GM23338 (cell line): ENCODE measurements at regions not wholly inside any gene's neighbourhood (a gene's known extent, or its start where the extent isn't known, plus 50 kb on each side); places are given as distances from the start of the nearest gene placed in this dataset.

ENCODE experiments used
- EZH2 ChIP-seq: fragments of 200-600 bp; sonication (generic); IDR thresholded peaks from one replicate; pipeline ENCODE4 v1.8.0; 2017; ENCODE audit warnings: antibody characterized with exemption, mild to moderate bottlenecking, low read depth; ENCODE audit not compliant: unreplicated experiment
- EZH2phosphoT487 ChIP-seq: fragments of 200-600 bp; sonication (generic); IDR thresholded peaks from one replicate; pipeline ENCODE4 v1.8.1; 2018; ENCODE audit warnings: antibody characterized with exemption; ENCODE audit not compliant: unreplicated experiment
- JUNB ChIP-seq: IDR thresholded peaks from one replicate; pipeline ENCODE4 v1.6.1; 2016; ENCODE audit warnings: antibody characterized with exemption; ENCODE audit not compliant: unreplicated experiment
- POLR2AphosphoS5 ChIP-seq: IDR thresholded peaks from 2 replicates; pipeline ENCODE4 v1.6.1; 2016; ENCODE audit warnings: antibody characterized with exemption, low read depth
- ZNF114 ChIP-seq: fragments of 250-450 bp; sonication (Bioruptor Pico); IDR thresholded peaks from 2 replicates; pipeline ENCODE4 v1.5.0; 2020; ENCODE audit warnings: mild to moderate bottlenecking, moderate library complexity
- TF ChIP-seq, protein P1 (sequence below), 2 experiments: fragments of 200-600 bp in 1 of 2; sonication (generic) in 1 of 2; conservative IDR thresholded peaks; 2 replicates each; pipeline versions ENCODE4 v1.5.1 to v1.6.1; 2016 to 2017; ENCODE audit warnings: antibody characterized with exemption in 2 of 2, low read depth in 2 of 2, mild to moderate bottlenecking in 2 of 2, moderate library complexity in 1 of 2
- TF ChIP-seq, protein P2 (sequence below): IDR thresholded peaks from 2 replicates; pipeline ENCODE4 v1.6.1; 2016; ENCODE audit warnings: antibody characterized with exemption
- TF ChIP-seq, protein P3 (sequence below): IDR thresholded peaks from one replicate; pipeline ENCODE4 v1.6.1; 2018; ENCODE audit warnings: antibody characterized with exemption; ENCODE audit not compliant: unreplicated experiment

DNA sequence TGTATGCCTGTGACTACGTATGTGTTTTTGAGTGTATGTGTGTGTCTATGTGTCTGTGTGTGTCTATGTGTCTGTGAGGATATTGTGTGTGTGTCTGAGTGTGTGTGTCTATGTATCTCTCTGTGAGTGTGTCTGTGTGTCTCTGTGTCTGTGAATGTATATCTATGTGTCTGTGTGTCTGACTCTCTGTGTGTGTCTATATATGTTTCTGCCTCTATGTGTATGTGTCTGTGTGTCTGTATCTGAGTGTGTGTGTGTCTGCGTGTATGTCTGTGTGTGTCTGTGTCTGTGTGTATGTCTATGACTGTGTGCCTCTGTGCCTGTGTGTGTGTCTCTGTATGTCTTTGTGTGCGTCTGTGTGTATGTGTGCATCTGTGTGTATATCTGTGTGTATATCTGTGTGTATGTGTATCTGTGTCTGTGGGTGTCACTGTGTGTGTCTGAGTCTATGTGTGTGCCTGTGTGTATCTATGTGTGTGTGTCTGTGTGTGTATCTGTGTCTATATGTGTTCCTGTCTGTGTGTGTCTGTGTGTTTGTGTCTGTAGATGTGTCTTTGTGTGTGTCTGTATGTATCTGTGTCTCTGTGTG lies 172.7 kb downstream of the MYCN start:
- TF ChIP-seq POLR2AphosphoS5 (no peak), EZH2 (no peak), EZH2phosphoT487 (no peak), ZNF114 (CRISPR knock-in tag) (no peak), JUNB (no peak)
- TF ChIP-seq, protein P1, sequence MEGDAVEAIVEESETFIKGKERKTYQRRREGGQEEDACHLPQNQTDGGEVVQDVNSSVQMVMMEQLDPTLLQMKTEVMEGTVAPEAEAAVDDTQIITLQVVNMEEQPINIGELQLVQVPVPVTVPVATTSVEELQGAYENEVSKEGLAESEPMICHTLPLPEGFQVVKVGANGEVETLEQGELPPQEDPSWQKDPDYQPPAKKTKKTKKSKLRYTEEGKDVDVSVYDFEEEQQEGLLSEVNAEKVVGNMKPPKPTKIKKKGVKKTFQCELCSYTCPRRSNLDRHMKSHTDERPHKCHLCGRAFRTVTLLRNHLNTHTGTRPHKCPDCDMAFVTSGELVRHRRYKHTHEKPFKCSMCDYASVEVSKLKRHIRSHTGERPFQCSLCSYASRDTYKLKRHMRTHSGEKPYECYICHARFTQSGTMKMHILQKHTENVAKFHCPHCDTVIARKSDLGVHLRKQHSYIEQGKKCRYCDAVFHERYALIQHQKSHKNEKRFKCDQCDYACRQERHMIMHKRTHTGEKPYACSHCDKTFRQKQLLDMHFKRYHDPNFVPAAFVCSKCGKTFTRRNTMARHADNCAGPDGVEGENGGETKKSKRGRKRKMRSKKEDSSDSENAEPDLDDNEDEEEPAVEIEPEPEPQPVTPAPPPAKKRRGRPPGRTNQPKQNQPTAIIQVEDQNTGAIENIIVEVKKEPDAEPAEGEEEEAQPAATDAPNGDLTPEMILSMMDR (conservative IDR thresholded peaks at IDR 0.05; ENCODE audit: low read depth in 2 of 2) = no peak
- TF ChIP-seq, protein P2, sequence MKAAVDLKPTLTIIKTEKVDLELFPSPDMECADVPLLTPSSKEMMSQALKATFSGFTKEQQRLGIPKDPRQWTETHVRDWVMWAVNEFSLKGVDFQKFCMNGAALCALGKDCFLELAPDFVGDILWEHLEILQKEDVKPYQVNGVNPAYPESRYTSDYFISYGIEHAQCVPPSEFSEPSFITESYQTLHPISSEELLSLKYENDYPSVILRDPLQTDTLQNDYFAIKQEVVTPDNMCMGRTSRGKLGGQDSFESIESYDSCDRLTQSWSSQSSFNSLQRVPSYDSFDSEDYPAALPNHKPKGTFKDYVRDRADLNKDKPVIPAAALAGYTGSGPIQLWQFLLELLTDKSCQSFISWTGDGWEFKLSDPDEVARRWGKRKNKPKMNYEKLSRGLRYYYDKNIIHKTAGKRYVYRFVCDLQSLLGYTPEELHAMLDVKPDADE = no peak
- TF ChIP-seq, protein P3, sequence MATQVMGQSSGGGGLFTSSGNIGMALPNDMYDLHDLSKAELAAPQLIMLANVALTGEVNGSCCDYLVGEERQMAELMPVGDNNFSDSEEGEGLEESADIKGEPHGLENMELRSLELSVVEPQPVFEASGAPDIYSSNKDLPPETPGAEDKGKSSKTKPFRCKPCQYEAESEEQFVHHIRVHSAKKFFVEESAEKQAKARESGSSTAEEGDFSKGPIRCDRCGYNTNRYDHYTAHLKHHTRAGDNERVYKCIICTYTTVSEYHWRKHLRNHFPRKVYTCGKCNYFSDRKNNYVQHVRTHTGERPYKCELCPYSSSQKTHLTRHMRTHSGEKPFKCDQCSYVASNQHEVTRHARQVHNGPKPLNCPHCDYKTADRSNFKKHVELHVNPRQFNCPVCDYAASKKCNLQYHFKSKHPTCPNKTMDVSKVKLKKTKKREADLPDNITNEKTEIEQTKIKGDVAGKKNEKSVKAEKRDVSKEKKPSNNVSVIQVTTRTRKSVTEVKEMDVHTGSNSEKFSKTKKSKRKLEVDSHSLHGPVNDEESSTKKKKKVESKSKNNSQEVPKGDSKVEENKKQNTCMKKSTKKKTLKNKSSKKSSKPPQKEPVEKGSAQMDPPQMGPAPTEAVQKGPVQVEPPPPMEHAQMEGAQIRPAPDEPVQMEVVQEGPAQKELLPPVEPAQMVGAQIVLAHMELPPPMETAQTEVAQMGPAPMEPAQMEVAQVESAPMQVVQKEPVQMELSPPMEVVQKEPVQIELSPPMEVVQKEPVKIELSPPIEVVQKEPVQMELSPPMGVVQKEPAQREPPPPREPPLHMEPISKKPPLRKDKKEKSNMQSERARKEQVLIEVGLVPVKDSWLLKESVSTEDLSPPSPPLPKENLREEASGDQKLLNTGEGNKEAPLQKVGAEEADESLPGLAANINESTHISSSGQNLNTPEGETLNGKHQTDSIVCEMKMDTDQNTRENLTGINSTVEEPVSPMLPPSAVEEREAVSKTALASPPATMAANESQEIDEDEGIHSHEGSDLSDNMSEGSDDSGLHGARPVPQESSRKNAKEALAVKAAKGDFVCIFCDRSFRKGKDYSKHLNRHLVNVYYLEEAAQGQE = no peak
